ENCODE measurements at regions not wholly inside any gene's neighbourhood (a gene's known extent, or its start where the extent isn't known, plus 50 kb on each side); places are given as distances from the start of the nearest gene placed in this dataset.

- H3K79me2 ChIP-seq (ENCODE audit: insufficient read depth, low read length), result no peaks in the 10 kb centered on the region
- no peak overlapping the region for H3K9ac ChIP-seq (ENCODE audit: low read length)
- H3K9me2 ChIP-seq (ENCODE audit: insufficient read depth), result no peaks in the 10 kb centered on the region
- no peak for TF ChIP-seq TCF7L2 (IDR thresholded peaks at IDR 0.05; ENCODE audit: borderline replicate concordance, extremely low read depth, insufficient read depth, insufficient read length)
- no peak for TF ChIP-seq ATF3 (IDR thresholded peaks at IDR 0.05)
- TF ChIP-seq FOSL1 (IDR thresholded peaks at IDR 0.05; ENCODE audit: low read depth), result no peak
- TF ChIP-seq JUND (IDR thresholded peaks at IDR 0.05), result no peak
- no peak for TF ChIP-seq EZH2phosphoT487 (IDR thresholded peaks at IDR 0.05; ENCODE audit: borderline replicate concordance)
- ChIA-PET RAD21 (ENCODE audit: low non-redundant PET in 1 of 2, low total read pairs in 2 of 2, uncharacterized antibody in 2 of 2, unreplicated experiment in 2 of 2) (no interaction called here), CTCF (no interaction called here), POLR2A (no interaction called here)
- H3K27ac ChIP-seq (ENCODE audit: low read depth, low read length), result no peak overlapping the region
- intact Hi-C loops (cut with micrococcal nuclease), result no loop called here
- H3K9me3 ChIP-seq (ENCODE audit: control insufficient read depth in 1 of 2, insufficient read depth in 1 of 2, low read depth in 1 of 2, low read length in 2 of 2), result no peaks in the 10 kb centered on the region
- DNase-seq (ENCODE audit: low read depth, low spot score) (no peak), ATAC-seq (no peak)
- no TSS peak for BruUV-seq (replicated peaks)
- H3K4me3 ChIP-seq (replicated peaks in 1 of 2; ENCODE audit: low read depth in 1 of 2, low read length in 2 of 2), result no peak overlapping the region
- H3K27me3 ChIP-seq (ENCODE audit: insufficient read depth, low read length), result no peaks in the 10 kb centered on the region
- no peak overlapping the region for H2AFZ ChIP-seq (ENCODE audit: low read depth, low read length, poor library complexity, severe bottlenecking)
- H3K4me1 ChIP-seq (ENCODE audit: control insufficient read depth in 1 of 2, insufficient read depth in 2 of 2, low read length in 2 of 2), result no peaks in the 10 kb centered on the region
- no peak overlapping the region for H3K4me2 ChIP-seq (ENCODE audit: low read length)
- no peaks in the 10 kb centered on the region for H3K36me3 ChIP-seq (ENCODE audit: control insufficient read depth in 1 of 2, insufficient read depth in 2 of 2, low read length in 2 of 2)
- no peaks in the 10 kb centered on the region for H4K20me1 ChIP-seq (ENCODE audit: insufficient read depth)
Observed at GRCh38 chr16:6918646-6919045, 414.0 kb upstream of the RBFOX1 start.

GRCh38 chr16:6916946-6917345, 415.7 kb upstream of the RBFOX1 start:
- ATAC-seq (no peak), DNase-seq (ENCODE audit: low read depth, low spot score) (no peak)
- Histone ChIP-seq H3K9me2 (ENCODE audit: insufficient read depth) (no peaks in the 10 kb centered on the region), H3K27ac (ENCODE audit: low read depth, low read length) (no peak overlapping the region), H3K4me2 (ENCODE audit: low read length) (no peak overlapping the region), H3K9me3 (ENCODE audit: control insufficient read depth in 1 of 2, insufficient read depth in 1 of 2, low read depth in 1 of 2, low read length in 2 of 2) (no peaks in the 10 kb centered on the region), H3K4me1 (ENCODE audit: control insufficient read depth in 1 of 2, insufficient read depth in 2 of 2, low read length in 2 of 2) (no peaks in the 10 kb centered on the region), H3K36me3 (ENCODE audit: control insufficient read depth in 1 of 2, insufficient read depth in 2 of 2, low read length in 2 of 2) (no peaks in the 10 kb centered on the region), H3K79me2 (ENCODE audit: insufficient read depth, low read length) (no peaks in the 10 kb centered on the region), H2AFZ (ENCODE audit: low read depth, low read length, poor library complexity, severe bottlenecking) (no peak overlapping the region), H4K20me1 (ENCODE audit: insufficient read depth) (no peaks in the 10 kb centered on the region), H3K27me3 (ENCODE audit: insufficient read depth, low read length) (no peaks in the 10 kb centered on the region), H3K9ac (ENCODE audit: low read length) (no peak overlapping the region), H3K4me3 (replicated peaks in 1 of 2; ENCODE audit: low read depth in 1 of 2, low read length in 2 of 2) (no peak overlapping the region)
- RAD21 ChIA-PET (ENCODE audit: low non-redundant PET in 1 of 2, low total read pairs in 2 of 2, uncharacterized antibody in 2 of 2, unreplicated experiment in 2 of 2), result no interaction called here
- no TSS peak for BruUV-seq (replicated peaks)
- intact Hi-C loops (cut with micrococcal nuclease), result no loop called here
- POLR2A ChIA-PET, result no interaction called here
- CTCF ChIA-PET, result no interaction called here
- TF ChIP-seq CBX3 (IDR thresholded peaks at IDR 0.05; ENCODE audit: low read depth), result no peak
- no peak for TF ChIP-seq ZFX (IDR thresholded peaks at IDR 0.05)
- no peak for TF ChIP-seq SP1 (IDR thresholded peaks at IDR 0.05; ENCODE audit: low read depth)
- no peak for TF ChIP-seq POLR2AphosphoS5 (IDR thresholded peaks at IDR 0.05; ENCODE audit: low read depth, low read length)
- no peak for TF ChIP-seq EGR1 (IDR thresholded peaks at IDR 0.05; ENCODE audit: low read depth)
- no peak for TF ChIP-seq POLR2A (IDR thresholded peaks at IDR 0.05; ENCODE audit: borderline replicate concordance, extremely low read depth, insufficient read depth, insufficient read length)
- TF ChIP-seq JUND (IDR thresholded peaks at IDR 0.05), result no peak
- no peak for TF ChIP-seq RAD21 (IDR thresholded peaks at IDR 0.05; ENCODE audit: low read depth)
- TF ChIP-seq SIN3A (IDR thresholded peaks at IDR 0.05; ENCODE audit: low read depth), result no peak
- no peak for TF ChIP-seq FOSL1 (IDR thresholded peaks at IDR 0.05; ENCODE audit: low read depth)
- TF ChIP-seq CTCF (IDR thresholded peaks at IDR 0.05 in 2 of 3, conservative IDR thresholded peaks at IDR 0.05 in 1 of 3; ENCODE audit: borderline replicate concordance in 1 of 3, insufficient read depth in 1 of 3, low read depth in 2 of 3, low read length in 2 of 3), result no peak
- TF ChIP-seq SRF (IDR thresholded peaks at IDR 0.05; ENCODE audit: low read depth), result no peak
- no peak for TF ChIP-seq ZBTB33 (IDR thresholded peaks at IDR 0.05; ENCODE audit: extremely low read depth, insufficient replicate concordance, low read length)
